Esophagus squamous epithelium (tissue), 5 donors: ENCODE measurements at regions not wholly inside any gene's neighbourhood (a gene's known extent, or its start where the extent isn't known, plus 50 kb on each side); places are given as distances from the start of the nearest gene placed in this dataset.

Source experiments
- DNase-seq: peaks from one replicate; lab custom pipeline; 2025; lab: John Stamatoyannopoulos, UW
- H3K27ac ChIP-seq, 4 donors: fragments of 200-600 bp; sonication (generic); one replicate each; pipeline ENCODE4 v1.5.1; 2016 to 2019; ENCODE audit warnings: mild to moderate bottlenecking in 1 of 4
- H3K27me3 ChIP-seq, 4 donors: fragments of 200-600 bp; sonication (generic); 1 replicate in 3 of 4; 2 replicates in 1 of 4; pipeline versions ENCODE4 v1.5.1 to v1.6.0; 2017 to 2021; ENCODE audit warnings: antibody characterized with exemption in 1 of 4
- H3K36me3 ChIP-seq, 3 donors: fragments of 200-600 bp; sonication (generic); one replicate each; pipeline ENCODE4 v1.5.1; 2016 to 2019
- H3K4me1 ChIP-seq, 3 donors: fragments of 200-600 bp; sonication (generic); one replicate each; pipeline ENCODE4 v1.5.1; 2017 to 2019
- H3K4me3 ChIP-seq, 4 donors: fragments of 200-600 bp; sonication (generic); 1 replicate in 3 of 4; 2 replicates in 1 of 4; pipeline ENCODE4 v1.5.1; 2016 to 2019; ENCODE audit warnings: mild to moderate bottlenecking in 2 of 4, moderate library complexity in 1 of 4
- H3K9me3 ChIP-seq, 3 donors: fragments of 200-600 bp; sonication (generic); one replicate each; pipeline ENCODE4 v1.5.1; 2016 to 2019
- POLR2A ChIP-seq, 4 donors: fragments of 450-650 bp; IDR thresholded peaks; one replicate each; pipeline ENCODE4 v1.6.1; 2017; ENCODE audit warnings: antibody characterized with exemption in 4 of 4, mild to moderate bottlenecking in 4 of 4, moderate library complexity in 3 of 4
- WGBS, 2 donors: methylation state at CpG; one replicate each; pipeline ENCODE4 v1.1.5; 2018; 5-methylcytosine and 5-hydroxymethylcytosine counted together
- intact Hi-C: fragments of 100-400 bp; cut with DNase I; formaldehyde crosslinking; loops from one replicate; pipeline ENCODE4 v1.15.0; 2022
- TF ChIP-seq, protein P1 (sequence below), 6 experiments: fragments of 450-650 bp in 4 of 6; fragments of 200-600 bp in 2 of 6; sonication (generic) in 2 of 6; IDR thresholded peaks; one replicate each; pipeline ENCODE4 v1.5.1; 2016 to 2019; ENCODE audit warnings: antibody characterized with exemption in 6 of 6, mild to moderate bottlenecking in 4 of 6, moderate library complexity in 4 of 6
- donor health status: DM: yes; HTN: yes; CAD: no.

DNA sequence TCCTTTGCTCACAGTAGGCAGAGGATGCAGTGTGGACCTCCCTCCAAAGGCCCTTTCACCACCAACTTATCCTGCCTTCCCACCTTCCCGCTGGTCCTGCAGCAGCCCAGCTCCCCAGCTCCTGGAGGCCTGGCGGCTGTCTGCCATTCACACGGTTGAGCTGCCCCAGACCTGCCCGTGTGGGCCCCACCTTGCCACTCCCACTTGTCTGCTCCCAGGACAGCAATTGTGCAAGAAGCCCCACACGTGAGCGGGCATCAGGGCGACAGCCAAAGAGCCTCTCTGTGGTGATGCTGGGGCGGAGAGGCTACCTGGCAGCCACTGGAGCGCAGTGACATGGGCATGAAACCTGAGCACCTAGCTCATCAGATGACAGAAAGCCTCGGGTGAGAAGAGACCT, 248.6 kb upstream of the MAF start:
- Histone ChIP-seq H3K36me3 (no peaks in the 10 kb centered on the region), H3K4me1 (peaks cover 19 to 70% (median 25%) of the 10 kb centered on the region in 3 donors), H3K27me3 (no peaks in the 10 kb centered on the region), H3K4me3 (no peak overlapping the region), H3K9me3 (no peaks in the 10 kb centered on the region), H3K27ac (peak overlapping the region; percentile 60 to 86 (median 76))
- 60 to 66% methylated on average over 1 to 2 of the region's 10 CpGs for WGBS, 2 donors
- DNase-seq = no peak
- intact Hi-C loops = no loop called here
- no peak for TF ChIP-seq POLR2A (IDR thresholded peaks at IDR 0.05)
- TF ChIP-seq, protein P1, sequence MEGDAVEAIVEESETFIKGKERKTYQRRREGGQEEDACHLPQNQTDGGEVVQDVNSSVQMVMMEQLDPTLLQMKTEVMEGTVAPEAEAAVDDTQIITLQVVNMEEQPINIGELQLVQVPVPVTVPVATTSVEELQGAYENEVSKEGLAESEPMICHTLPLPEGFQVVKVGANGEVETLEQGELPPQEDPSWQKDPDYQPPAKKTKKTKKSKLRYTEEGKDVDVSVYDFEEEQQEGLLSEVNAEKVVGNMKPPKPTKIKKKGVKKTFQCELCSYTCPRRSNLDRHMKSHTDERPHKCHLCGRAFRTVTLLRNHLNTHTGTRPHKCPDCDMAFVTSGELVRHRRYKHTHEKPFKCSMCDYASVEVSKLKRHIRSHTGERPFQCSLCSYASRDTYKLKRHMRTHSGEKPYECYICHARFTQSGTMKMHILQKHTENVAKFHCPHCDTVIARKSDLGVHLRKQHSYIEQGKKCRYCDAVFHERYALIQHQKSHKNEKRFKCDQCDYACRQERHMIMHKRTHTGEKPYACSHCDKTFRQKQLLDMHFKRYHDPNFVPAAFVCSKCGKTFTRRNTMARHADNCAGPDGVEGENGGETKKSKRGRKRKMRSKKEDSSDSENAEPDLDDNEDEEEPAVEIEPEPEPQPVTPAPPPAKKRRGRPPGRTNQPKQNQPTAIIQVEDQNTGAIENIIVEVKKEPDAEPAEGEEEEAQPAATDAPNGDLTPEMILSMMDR (IDR thresholded peaks at IDR 0.05) = no peak

DNA sequence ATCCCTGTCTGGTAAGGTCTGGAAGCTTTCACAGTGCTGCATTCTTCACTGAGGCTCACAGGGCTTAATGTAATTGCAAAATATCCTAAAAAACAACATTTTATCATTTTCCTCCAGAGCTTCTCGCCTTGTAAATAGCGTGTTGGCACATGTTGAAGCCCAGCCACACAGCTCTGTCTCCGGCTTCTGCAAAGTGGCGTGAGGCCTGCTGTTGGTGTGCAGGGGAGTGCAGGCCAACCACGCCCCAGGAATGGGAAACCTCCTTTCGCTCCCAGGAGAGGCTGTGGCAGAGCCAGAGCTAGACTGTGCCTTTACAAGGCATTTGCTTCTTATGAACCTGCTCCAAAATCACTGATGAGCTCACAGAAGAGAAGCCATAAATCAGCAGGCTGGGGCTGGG, 248.2 kb upstream of the MAF start:
- intact Hi-C loops = no loop called here
- H3K9me3 ChIP-seq = no peaks in the 10 kb centered on the region
- TF ChIP-seq, protein P1 (IDR thresholded peaks at IDR 0.05) = no peak
- no peak for TF ChIP-seq POLR2A (IDR thresholded peaks at IDR 0.05)
- H3K4me3 ChIP-seq = no peak overlapping the region
- DNase-seq = no peak
- no peaks in the 10 kb centered on the region for H3K27me3 ChIP-seq
- H3K27ac ChIP-seq = peak overlapping the region; percentile 60 to 86 (median 76)
- no peaks in the 10 kb centered on the region for H3K36me3 ChIP-seq
- peaks cover 19 to 74% (median 25%) of the 10 kb centered on the region in 3 donors for H3K4me1 ChIP-seq
- 23 to 84% methylated on average over 6 of the region's 6 CpGs for WGBS, 2 donors

DNA sequence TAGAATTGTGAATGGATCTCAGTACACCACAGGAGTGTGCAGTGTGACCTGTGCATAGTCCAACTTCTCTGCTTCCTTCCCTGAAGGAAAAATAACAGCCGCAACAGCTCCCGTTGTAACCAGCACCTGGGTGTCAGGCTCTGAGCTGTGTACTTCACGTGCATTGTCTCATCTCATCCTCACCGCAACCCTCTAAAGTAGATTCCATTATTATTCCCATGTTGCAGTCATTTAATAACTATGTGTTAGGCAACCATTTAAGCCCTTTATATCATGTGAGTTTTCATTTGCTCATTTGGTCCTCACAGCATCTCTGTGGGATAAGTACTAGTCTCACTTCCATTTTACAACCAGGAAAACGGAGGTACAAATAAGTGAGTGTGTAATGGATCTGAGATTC, 247.0 kb upstream of the MAF start:
- intact Hi-C loops = no loop called here
- TF ChIP-seq POLR2A (IDR thresholded peaks at IDR 0.05) = no peak
- TF ChIP-seq, protein P1 (IDR thresholded peaks at IDR 0.05) = no peak

DNA sequence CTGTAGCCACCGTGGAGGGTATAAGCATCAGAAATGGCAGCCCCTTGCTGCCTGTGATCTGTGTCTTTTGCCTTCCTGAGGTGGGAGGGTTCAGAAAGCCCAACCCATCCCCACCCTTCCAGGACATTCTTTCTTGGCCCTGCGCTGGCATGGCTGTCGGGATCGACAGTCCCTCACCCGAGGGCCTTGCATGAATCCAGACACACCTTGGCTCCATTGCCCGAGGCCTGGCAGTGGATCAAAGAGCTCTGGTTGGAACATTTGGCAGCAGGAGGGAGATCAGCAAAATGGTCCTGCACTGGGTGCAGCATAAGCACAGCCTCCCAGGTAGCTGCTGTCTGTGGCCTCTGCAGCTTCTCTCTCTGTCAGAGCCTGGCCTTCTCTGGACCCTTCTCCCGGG, 246.6 kb upstream of the MAF start:
- H3K27ac ChIP-seq = peak overlapping the region; percentile 49 to 86 (median 71)
- intact Hi-C loops = no loop called here

More for the DNA sequence above, 247.0 kb upstream of the MAF start:
- 47 to 68% methylated on average over 5 of the region's 5 CpGs for WGBS, 2 donors
- H3K4me1 ChIP-seq = peaks cover 19 to 79% (median 25%) of the 10 kb centered on the region in 3 donors
- H3K36me3 ChIP-seq = no peaks in the 10 kb centered on the region
- no peaks in the 10 kb centered on the region for H3K27me3 ChIP-seq
- no peak overlapping the region for H3K4me3 ChIP-seq
- peak overlapping the region; percentile 49 to 86 (median 71) for H3K27ac ChIP-seq
- H3K9me3 ChIP-seq = no peaks in the 10 kb centered on the region
- DNase-seq = no peak

DNA sequence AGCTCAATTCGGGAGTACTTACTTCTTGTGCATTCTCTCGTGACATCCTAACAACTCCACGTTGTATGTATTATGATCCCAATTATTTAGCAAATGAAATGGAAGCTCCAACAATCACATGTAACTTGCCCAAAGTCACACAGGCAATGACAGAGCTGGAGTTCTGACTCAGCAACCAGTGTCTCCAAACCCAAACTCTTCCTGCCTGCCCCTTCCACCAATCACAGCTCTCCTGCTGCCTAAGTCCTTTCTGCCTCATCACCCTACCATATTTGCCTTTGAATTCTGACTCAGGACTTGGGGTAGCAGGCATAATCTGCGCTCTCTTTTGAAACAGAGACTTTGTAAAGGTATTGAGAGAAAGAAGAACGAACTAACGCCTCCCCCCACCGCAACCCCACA, 245.2 kb upstream of the MAF start:
- intact Hi-C loops = no loop called here
- DNase-seq = no peak
- Histone ChIP-seq H3K36me3 (no peaks in the 10 kb centered on the region), H3K27ac (peak overlapping the region in 1 of 4 donors; percentile 22), H3K4me1 (peaks cover 19 to 75% (median 25%) of the 10 kb centered on the region in 3 donors), H3K4me3 (no peak overlapping the region), H3K27me3 (no peaks in the 10 kb centered on the region), H3K9me3 (no peaks in the 10 kb centered on the region)
- TF ChIP-seq, protein P1 (IDR thresholded peaks at IDR 0.05) = no peak
- no peak for TF ChIP-seq POLR2A (IDR thresholded peaks at IDR 0.05)
- 79 to 85% methylated on average over 7 of the region's 7 CpGs for WGBS, 2 donors

More for the DNA sequence above, 246.6 kb upstream of the MAF start:
- Histone ChIP-seq H3K4me1 (peaks cover 19 to 79% (median 25%) of the 10 kb centered on the region in 3 donors), H3K9me3 (no peaks in the 10 kb centered on the region), H3K27me3 (no peaks in the 10 kb centered on the region), H3K4me3 (no peak overlapping the region), H3K36me3 (no peaks in the 10 kb centered on the region)
- no peak for TF ChIP-seq POLR2A (IDR thresholded peaks at IDR 0.05)
- TF ChIP-seq, protein P1 (IDR thresholded peaks at IDR 0.05) = no peak
- 31 to 50% methylated on average over 2 to 3 of the region's 7 CpGs for WGBS, 2 donors
- DNase-seq = no peak
